ENCODE measurements at regions not wholly inside any gene's neighbourhood (a gene's known extent, or its start where the extent isn't known, plus 50 kb on each side); places are given as distances from the start of the nearest gene placed in this dataset.

- TF ChIP-seq POLR2AphosphoS5 (IDR thresholded peaks at IDR 0.05) (no peak), EP300 (conservative IDR thresholded peaks at IDR 0.05; ENCODE audit: poor library complexity, severe bottlenecking) (no peak), TAF1 (IDR thresholded peaks at IDR 0.05; ENCODE audit: low read depth) (no peak), SMC3 (conservative IDR thresholded peaks at IDR 0.05; ENCODE audit: poor library complexity) (no peak), EZH2 (IDR thresholded peaks at IDR 0.05; ENCODE audit: borderline replicate concordance, insufficient read depth, low read length, poor library complexity, severe bottlenecking) (no peak)
- TF ChIP-seq, protein P1, sequence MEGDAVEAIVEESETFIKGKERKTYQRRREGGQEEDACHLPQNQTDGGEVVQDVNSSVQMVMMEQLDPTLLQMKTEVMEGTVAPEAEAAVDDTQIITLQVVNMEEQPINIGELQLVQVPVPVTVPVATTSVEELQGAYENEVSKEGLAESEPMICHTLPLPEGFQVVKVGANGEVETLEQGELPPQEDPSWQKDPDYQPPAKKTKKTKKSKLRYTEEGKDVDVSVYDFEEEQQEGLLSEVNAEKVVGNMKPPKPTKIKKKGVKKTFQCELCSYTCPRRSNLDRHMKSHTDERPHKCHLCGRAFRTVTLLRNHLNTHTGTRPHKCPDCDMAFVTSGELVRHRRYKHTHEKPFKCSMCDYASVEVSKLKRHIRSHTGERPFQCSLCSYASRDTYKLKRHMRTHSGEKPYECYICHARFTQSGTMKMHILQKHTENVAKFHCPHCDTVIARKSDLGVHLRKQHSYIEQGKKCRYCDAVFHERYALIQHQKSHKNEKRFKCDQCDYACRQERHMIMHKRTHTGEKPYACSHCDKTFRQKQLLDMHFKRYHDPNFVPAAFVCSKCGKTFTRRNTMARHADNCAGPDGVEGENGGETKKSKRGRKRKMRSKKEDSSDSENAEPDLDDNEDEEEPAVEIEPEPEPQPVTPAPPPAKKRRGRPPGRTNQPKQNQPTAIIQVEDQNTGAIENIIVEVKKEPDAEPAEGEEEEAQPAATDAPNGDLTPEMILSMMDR (IDR thresholded peaks at IDR 0.05; ENCODE audit: poor library complexity, severe bottlenecking) = no peak
- TF ChIP-seq, protein P2, sequence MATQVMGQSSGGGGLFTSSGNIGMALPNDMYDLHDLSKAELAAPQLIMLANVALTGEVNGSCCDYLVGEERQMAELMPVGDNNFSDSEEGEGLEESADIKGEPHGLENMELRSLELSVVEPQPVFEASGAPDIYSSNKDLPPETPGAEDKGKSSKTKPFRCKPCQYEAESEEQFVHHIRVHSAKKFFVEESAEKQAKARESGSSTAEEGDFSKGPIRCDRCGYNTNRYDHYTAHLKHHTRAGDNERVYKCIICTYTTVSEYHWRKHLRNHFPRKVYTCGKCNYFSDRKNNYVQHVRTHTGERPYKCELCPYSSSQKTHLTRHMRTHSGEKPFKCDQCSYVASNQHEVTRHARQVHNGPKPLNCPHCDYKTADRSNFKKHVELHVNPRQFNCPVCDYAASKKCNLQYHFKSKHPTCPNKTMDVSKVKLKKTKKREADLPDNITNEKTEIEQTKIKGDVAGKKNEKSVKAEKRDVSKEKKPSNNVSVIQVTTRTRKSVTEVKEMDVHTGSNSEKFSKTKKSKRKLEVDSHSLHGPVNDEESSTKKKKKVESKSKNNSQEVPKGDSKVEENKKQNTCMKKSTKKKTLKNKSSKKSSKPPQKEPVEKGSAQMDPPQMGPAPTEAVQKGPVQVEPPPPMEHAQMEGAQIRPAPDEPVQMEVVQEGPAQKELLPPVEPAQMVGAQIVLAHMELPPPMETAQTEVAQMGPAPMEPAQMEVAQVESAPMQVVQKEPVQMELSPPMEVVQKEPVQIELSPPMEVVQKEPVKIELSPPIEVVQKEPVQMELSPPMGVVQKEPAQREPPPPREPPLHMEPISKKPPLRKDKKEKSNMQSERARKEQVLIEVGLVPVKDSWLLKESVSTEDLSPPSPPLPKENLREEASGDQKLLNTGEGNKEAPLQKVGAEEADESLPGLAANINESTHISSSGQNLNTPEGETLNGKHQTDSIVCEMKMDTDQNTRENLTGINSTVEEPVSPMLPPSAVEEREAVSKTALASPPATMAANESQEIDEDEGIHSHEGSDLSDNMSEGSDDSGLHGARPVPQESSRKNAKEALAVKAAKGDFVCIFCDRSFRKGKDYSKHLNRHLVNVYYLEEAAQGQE (IDR thresholded peaks at IDR 0.05; ENCODE audit: borderline replicate concordance) = no peak
Measured at GRCh38 chr12:114528766-114529165, 122.8 kb upstream of the TBX5 start.
